Type B pancreatic cell (in vitro differentiated cells): ENCODE measurements at regions not wholly inside any gene's neighbourhood (a gene's known extent, or its start where the extent isn't known, plus 50 kb on each side); places are given as distances from the start of the nearest gene placed in this dataset.

Source experiments
- DNase-seq: peaks from one replicate; pipeline ENCODE4 v3.0.0; 2021; ENCODE audit warnings: mixed read lengths; ENCODE audit not compliant: unreplicated experiment; ENCODE audit errors: extremely low spot score
- H3K27ac Mint-ChIP-seq: 2 replicates; pipeline ENCODE4 v1.8.0; 2021; ENCODE audit warnings: mild to moderate bottlenecking, mixed read lengths
- H3K27me3 Mint-ChIP-seq: 2 replicates; pipeline ENCODE4 v1.8.0; 2021; ENCODE audit warnings: mixed read lengths
- H3K36me3 Mint-ChIP-seq: 2 replicates; pipeline ENCODE4 v1.8.0; 2021; ENCODE audit warnings: mixed read lengths
- H3K4me1 Mint-ChIP-seq: one replicate; pipeline ENCODE4 v1.8.0; 2021; ENCODE audit warnings: mixed read lengths; ENCODE audit not compliant: unreplicated experiment
- H3K4me3 Mint-ChIP-seq: 2 replicates; pipeline ENCODE4 v1.8.0; 2021; ENCODE audit warnings: mild to moderate bottlenecking, mixed read lengths
- H3K9me3 Mint-ChIP-seq: 2 replicates; pipeline ENCODE4 v1.8.0; 2021; ENCODE audit warnings: mixed read lengths
- CTCF ChIP-seq: fragments of 200-600 bp; sonication (generic); conservative IDR thresholded peaks from 2 replicates; pipeline ENCODE4 v1.5.0; 2021; ENCODE audit warnings: antibody characterized with exemption, mild to moderate bottlenecking

GRCh38 chr10:91144961-91145360 is 75.5 kb upstream of the PCGF5 start:
- no peak for DNase-seq
- peaks cover 27% of the 10 kb centered on the region for H3K27me3 Mint-ChIP-seq
- no peak for TF ChIP-seq CTCF
- H3K36me3 Mint-ChIP-seq, result no peaks in the 10 kb centered on the region
- no peaks in the 10 kb centered on the region for H3K9me3 Mint-ChIP-seq
- no peaks in the 10 kb centered on the region for H3K4me1 Mint-ChIP-seq
- no peak overlapping the region for H3K27ac Mint-ChIP-seq
- H3K4me3 Mint-ChIP-seq, result no peak overlapping the region

GRCh38 chr10:91146146-91146545 is 74.3 kb upstream of the PCGF5 start:
- Mint-ChIP-seq H3K9me3 (no peaks in the 10 kb centered on the region), H3K27ac (no peak overlapping the region), H3K36me3 (no peaks in the 10 kb centered on the region), H3K4me1 (no peaks in the 10 kb centered on the region), H3K27me3 (peaks cover 25% of the 10 kb centered on the region), H3K4me3 (no peak overlapping the region)
- no peak for TF ChIP-seq CTCF
- DNase-seq, result no peak

GRCh38 chr10:91149550-91149949 is 70.9 kb upstream of the PCGF5 start:
- H3K36me3 Mint-ChIP-seq, result no peaks in the 10 kb centered on the region
- H3K27me3 Mint-ChIP-seq, result peaks cover 28% of the 10 kb centered on the region

GRCh38 chr10:91150631-91151030 is 69.8 kb upstream of the PCGF5 start:
- H3K36me3 Mint-ChIP-seq, result no peaks in the 10 kb centered on the region
- no peak overlapping the region for H3K4me3 Mint-ChIP-seq
- no peaks in the 10 kb centered on the region for H3K4me1 Mint-ChIP-seq
- H3K27ac Mint-ChIP-seq, result no peak overlapping the region
- no peaks in the 10 kb centered on the region for H3K9me3 Mint-ChIP-seq
- no peak for DNase-seq
- TF ChIP-seq CTCF, result no peak
- peaks cover 26% of the 10 kb centered on the region for H3K27me3 Mint-ChIP-seq

More at GRCh38 chr10:91149550-91149949, 70.9 kb upstream of the PCGF5 start:
- no peaks in the 10 kb centered on the region for H3K9me3 Mint-ChIP-seq
- no peak overlapping the region for H3K27ac Mint-ChIP-seq
- TF ChIP-seq CTCF, result no peak
- H3K4me1 Mint-ChIP-seq, result no peaks in the 10 kb centered on the region
- DNase-seq, result no peak
- H3K4me3 Mint-ChIP-seq, result no peak overlapping the region

GRCh38 chr10:91153508-91153907 is 67.0 kb upstream of the PCGF5 start:
- no peaks in the 10 kb centered on the region for H3K4me1 Mint-ChIP-seq
- H3K9me3 Mint-ChIP-seq, result no peaks in the 10 kb centered on the region
- H3K27ac Mint-ChIP-seq, result no peak overlapping the region
- no peak overlapping the region for H3K4me3 Mint-ChIP-seq
- no peak for DNase-seq
- peaks cover 28% of the 10 kb centered on the region for H3K27me3 Mint-ChIP-seq
- no peak for TF ChIP-seq CTCF
- H3K36me3 Mint-ChIP-seq, result no peaks in the 10 kb centered on the region

- no peak overlapping the region for H3K27ac Mint-ChIP-seq
- no peaks in the 10 kb centered on the region for H3K9me3 Mint-ChIP-seq
- H3K36me3 Mint-ChIP-seq, result no peaks in the 10 kb centered on the region
- no peak for DNase-seq
- TF ChIP-seq CTCF, result no peak
- H3K4me3 Mint-ChIP-seq, result no peak overlapping the region
- no peaks in the 10 kb centered on the region for H3K4me1 Mint-ChIP-seq
- peaks cover 32% of the 10 kb centered on the region for H3K27me3 Mint-ChIP-seq
Observed at GRCh38 chr10:91154842-91155241, 65.6 kb upstream of the PCGF5 start.
